Trophoblast cell (in vitro differentiated cells and primary cell): ENCODE measurements at regions not wholly inside any gene's neighbourhood (a gene's known extent, or its start where the extent isn't known, plus 50 kb on each side); places are given as distances from the start of the nearest gene placed in this dataset.
A peak's percentile ranks its signal among the peaks of the same experiment; 100 is the strongest.

Experiments used
- DNase-seq, 2 donors: peaks; one replicate each; pipeline ENCODE4 v3.0.0-alpha.2; 2016
- H2AFZ ChIP-seq: 2 replicates; pipeline ENCODE4 v1.6.1; 2013; ENCODE audit warnings: low read length, moderate library complexity, mild to moderate bottlenecking; ENCODE audit not compliant: insufficient read depth, poor library complexity
- H2AK5ac ChIP-seq: 2 replicates; pipeline ENCODE4 v1.6.1; 2013; ENCODE audit warnings: mild to moderate bottlenecking, low read length
- H2BK120ac ChIP-seq: 2 replicates; pipeline ENCODE4 v1.6.1; 2013; ENCODE audit warnings: low read length, mild to moderate bottlenecking, moderate library complexity; ENCODE audit not compliant: insufficient read depth, poor library complexity
- H2BK12ac ChIP-seq: 2 replicates; pipeline ENCODE4 v1.6.1; 2013; ENCODE audit warnings: mild to moderate bottlenecking, low read length, moderate library complexity
- H2BK5ac ChIP-seq: 2 replicates; pipeline ENCODE4 v1.6.1; 2013; ENCODE audit warnings: low read length, low read depth, moderate library complexity, mild to moderate bottlenecking; ENCODE audit not compliant: poor library complexity
- H3K14ac ChIP-seq: 2 replicates; pipeline ENCODE4 v1.6.1; 2013; ENCODE audit warnings: mild to moderate bottlenecking, low read length
- H3K18ac ChIP-seq: 2 replicates; pipeline ENCODE4 v1.6.1; 2013; ENCODE audit warnings: mild to moderate bottlenecking, low read length
- H3K23ac ChIP-seq: 2 replicates; pipeline ENCODE4 v1.6.1; 2013; ENCODE audit warnings: low read length
- H3K27ac ChIP-seq: 2 replicates; pipeline ENCODE4 v1.5.1; 2013; ENCODE audit warnings: low read depth, mild to moderate bottlenecking, inconsistent platforms, low read length, moderate library complexity
- H3K27me3 ChIP-seq: 2 replicates; pipeline ENCODE4 v1.6.1; 2013; ENCODE audit warnings: inconsistent platforms, mild to moderate bottlenecking, low read length, moderate library complexity; ENCODE audit not compliant: insufficient read depth
- H3K36me3 ChIP-seq, 2 experiments: 1 replicate in 1 of 2; 2 replicates in 1 of 2; pipeline ENCODE4 v1.6.1; 2013; ENCODE audit warnings: low read length in 2 of 2, mild to moderate bottlenecking in 2 of 2, moderate library complexity in 1 of 2; ENCODE audit not compliant: insufficient read depth in 2 of 2, control insufficient read depth in 1 of 2
- H3K4ac ChIP-seq: 2 replicates; pipeline ENCODE4 v1.6.1; 2013; ENCODE audit warnings: low read depth, mild to moderate bottlenecking, low read length, moderate library complexity
- H3K4me1 ChIP-seq, 2 experiments: 1 replicate in 1 of 2; 2 replicates in 1 of 2; pipeline ENCODE4 v1.6.1; 2013; ENCODE audit warnings: low read length in 2 of 2, mild to moderate bottlenecking in 2 of 2, moderate library complexity in 1 of 2; ENCODE audit not compliant: insufficient read depth in 2 of 2, control insufficient read depth in 1 of 2
- H3K4me2 ChIP-seq: 2 replicates; pipeline ENCODE4 v1.6.1; 2013; ENCODE audit warnings: inconsistent platforms, mild to moderate bottlenecking, low read length, moderate library complexity
- H3K4me3 ChIP-seq: 2 replicates; pipeline ENCODE4 v1.5.1; 2013; ENCODE audit warnings: mild to moderate bottlenecking, low read depth, low read length, inconsistent platforms
- H3K79me1 ChIP-seq: one replicate; pipeline ENCODE4 v1.6.1; 2013; ENCODE audit warnings: low read length
- H3K79me2 ChIP-seq: 2 replicates; pipeline ENCODE4 v1.6.1; 2013; ENCODE audit warnings: low read length, mild to moderate bottlenecking; ENCODE audit not compliant: control insufficient read depth, insufficient read depth, poor library complexity
- H3K9ac ChIP-seq: 2 replicates; pipeline ENCODE4 v1.6.1; 2013; ENCODE audit warnings: mild to moderate bottlenecking, low read length
- H3K9me3 ChIP-seq: 2 replicates; pipeline ENCODE4 v1.6.1; 2013; ENCODE audit warnings: low read depth, mild to moderate bottlenecking, control low read depth, inconsistent platforms, low read length; ENCODE audit not compliant: insufficient read depth
- H4K12ac ChIP-seq: 2 replicates; pipeline ENCODE4 v1.6.1; 2013; ENCODE audit warnings: low read depth, mild to moderate bottlenecking, low read length, moderate library complexity
- H4K8ac ChIP-seq: 2 replicates; pipeline ENCODE4 v1.6.1; 2013; ENCODE audit warnings: low read depth, mild to moderate bottlenecking, low read length, moderate library complexity
- H4K91ac ChIP-seq: one replicate; pipeline ENCODE4 v1.6.1; 2013; ENCODE audit warnings: low read depth, mild to moderate bottlenecking, low read length, moderate library complexity
- WGBS: extraction: QIAGEN DNeasy Blood & Tissue Kit; methylation state at CpG from one replicate; pipeline ENCODE4 v1.1.7; 2013; ENCODE audit warnings: missing lambda C conversion rate; ENCODE audit not compliant: insufficient read length, insufficient coverage; ENCODE audit errors: extremely low coverage; 5-methylcytosine and 5-hydroxymethylcytosine counted together

GRCh38 chr10:2982146-2982545 is 85.2 kb upstream of the PFKP start:
- no peak overlapping the region for H2BK5ac ChIP-seq
- peaks cover 5 to 12% of the 10 kb centered on the region in 2 experiments for H3K4me1 ChIP-seq
- no CpG with 5 or more reads among the region's 7 CpGs for WGBS
- peaks cover 2% of the 10 kb centered on the region for H3K79me1 ChIP-seq
- no peaks in the 10 kb centered on the region for H3K36me3 ChIP-seq
- H3K4ac ChIP-seq: no peak overlapping the region
- no peak overlapping the region for H3K14ac ChIP-seq
- no peak overlapping the region for H3K9ac ChIP-seq
- H3K27ac ChIP-seq: no peak overlapping the region
- H2AFZ ChIP-seq: no peak overlapping the region
- no peak overlapping the region for H3K18ac ChIP-seq
- H4K91ac ChIP-seq: no peak overlapping the region
- no peak overlapping the region for H2BK120ac ChIP-seq
- no peak overlapping the region for H3K4me2 ChIP-seq
- H2AK5ac ChIP-seq: no peak overlapping the region
- H3K4me3 ChIP-seq: no peak overlapping the region
- H3K9me3 ChIP-seq: no peaks in the 10 kb centered on the region
- H3K79me2 ChIP-seq: no peaks in the 10 kb centered on the region
- no peak overlapping the region for H3K23ac ChIP-seq
- DNase-seq: no peak
- no peaks in the 10 kb centered on the region for H3K27me3 ChIP-seq
- no peak overlapping the region for H4K12ac ChIP-seq
- H4K8ac ChIP-seq: no peak overlapping the region
- no peak overlapping the region for H2BK12ac ChIP-seq

GRCh38 chr10:2981361-2981801 is 86.0 kb upstream of the PFKP start:
- no peak overlapping the region for H3K14ac ChIP-seq
- H2BK12ac ChIP-seq: no peak overlapping the region
- WGBS: no CpG with 5 or more reads among the region's 19 CpGs
- DNase-seq: no peak
- no peak overlapping the region for H3K9ac ChIP-seq
- H3K4me1 ChIP-seq: peaks cover 5 to 12% of the 10 kb centered on the region in 2 experiments
- peak overlapping the region; percentile 27 for H3K27ac ChIP-seq
- H3K18ac ChIP-seq: no peak overlapping the region
- no peaks in the 10 kb centered on the region for H3K27me3 ChIP-seq
- peak overlapping the region; percentile 8 for H2BK120ac ChIP-seq
- H2AK5ac ChIP-seq: no peak overlapping the region
- H4K91ac ChIP-seq: no peak overlapping the region
- H3K79me1 ChIP-seq: peaks cover 2% of the 10 kb centered on the region
- no peak overlapping the region for H3K23ac ChIP-seq
- H2AFZ ChIP-seq: no peak overlapping the region
- no peak overlapping the region for H3K4me3 ChIP-seq
- no peak overlapping the region for H3K4me2 ChIP-seq
- H3K9me3 ChIP-seq: no peaks in the 10 kb centered on the region
- no peaks in the 10 kb centered on the region for H3K79me2 ChIP-seq
- H2BK5ac ChIP-seq: no peak overlapping the region
- H4K8ac ChIP-seq: no peak overlapping the region
- no peak overlapping the region for H4K12ac ChIP-seq
- H3K4ac ChIP-seq: no peak overlapping the region
- H3K36me3 ChIP-seq: no peaks in the 10 kb centered on the region

GRCh38 chr10:2980791-2981360 is 86.5 kb upstream of the PFKP start:
- Histone ChIP-seq H3K4me2 (no peak overlapping the region), H3K9ac (no peak overlapping the region), H3K79me1 (peaks cover 2% of the 10 kb centered on the region), H2BK120ac (no peak overlapping the region), H3K23ac (no peak overlapping the region), H2BK12ac (no peak overlapping the region), H2AFZ (no peak overlapping the region), H3K79me2 (no peaks in the 10 kb centered on the region), H3K27me3 (no peaks in the 10 kb centered on the region), H2BK5ac (no peak overlapping the region), H3K27ac (no peak overlapping the region), H3K14ac (no peak overlapping the region), H4K12ac (no peak overlapping the region), H3K9me3 (no peaks in the 10 kb centered on the region), H3K4ac (no peak overlapping the region), H3K4me1 (peaks cover 5 to 11% of the 10 kb centered on the region in 2 experiments), H4K91ac (no peak overlapping the region), H2AK5ac (no peak overlapping the region), H3K4me3 (no peak overlapping the region), H4K8ac (no peak overlapping the region), H3K36me3 (no peaks in the 10 kb centered on the region), H3K18ac (no peak overlapping the region)
- no peak for DNase-seq
- WGBS: no CpG with 5 or more reads among the region's 10 CpGs

- Histone ChIP-seq H3K4ac (no peak overlapping the region), H3K4me3 (no peak overlapping the region), H2BK12ac (no peak overlapping the region), H2AK5ac (no peak overlapping the region), H3K9me3 (no peaks in the 10 kb centered on the region), H2BK120ac (no peak overlapping the region), H3K4me2 (no peak overlapping the region), H2AFZ (no peak overlapping the region), H3K9ac (no peak overlapping the region), H3K14ac (no peak overlapping the region), H3K27ac (no peak overlapping the region), H3K36me3 (no peaks in the 10 kb centered on the region), H3K18ac (no peak overlapping the region), H2BK5ac (no peak overlapping the region), H4K91ac (no peak overlapping the region), H3K79me2 (no peaks in the 10 kb centered on the region), H4K12ac (no peak overlapping the region), H3K23ac (no peak overlapping the region), H3K79me1 (peaks cover 2% of the 10 kb centered on the region), H3K4me1 (peaks cover 5 to 7% of the 10 kb centered on the region in 2 experiments), H4K8ac (no peak overlapping the region), H3K27me3 (no peaks in the 10 kb centered on the region)
- DNase-seq: no peak
- WGBS: no CpG with 5 or more reads among the region's 5 CpGs
These were observed 87.2 kb upstream of the PFKP start for GRCh38 chr10:2980116-2980515.
